ENCODE measurements at regions not wholly inside any gene's neighbourhood (a gene's known extent, or its start where the extent isn't known, plus 50 kb on each side); places are given as distances from the start of the nearest gene placed in this dataset.

DNA sequence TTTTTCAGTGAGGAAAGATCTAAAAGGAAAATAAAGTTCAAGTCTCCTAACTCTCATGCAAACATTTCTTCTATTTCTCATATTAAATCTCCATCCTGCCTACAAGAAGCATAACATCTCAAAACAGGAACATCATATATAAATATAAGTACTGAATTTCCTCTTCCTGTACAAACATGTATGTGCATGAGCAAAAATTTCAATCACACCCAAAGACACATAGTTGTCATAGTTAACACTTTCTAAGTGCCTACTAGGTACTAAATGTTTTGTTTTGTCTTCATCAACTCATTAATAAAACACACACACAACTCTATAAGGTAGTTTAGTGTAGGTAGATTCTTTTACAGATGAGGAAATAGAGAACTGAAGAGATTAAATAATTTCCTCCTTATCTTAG, 237.1 kb upstream of the ADGRL2 start:
- no peak overlapping the region for H3K9ac ChIP-seq (ENCODE audit: low read length in 5 of 5)
- no peaks in the 10 kb centered on the region for H3K4me1 ChIP-seq (ENCODE audit: control insufficient read depth in 5 of 5, insufficient read depth in 5 of 5, low read length in 5 of 5)
- peaks cover 0 to 4% (median 0%) of the 10 kb centered on the region in 5 donors for H3K9me3 ChIP-seq (ENCODE audit: control insufficient read depth in 5 of 5, low read length in 5 of 5)
- no peaks in the 10 kb centered on the region for H3K27me3 ChIP-seq (ENCODE audit: control insufficient read depth in 5 of 5, insufficient read depth in 4 of 5, low read length in 5 of 5)
- H3K4me3 ChIP-seq (ENCODE audit: low read depth in 1 of 5, low read length in 5 of 5), result no peak overlapping the region
- H3K36me3 ChIP-seq (ENCODE audit: control insufficient read depth in 5 of 5, insufficient read depth in 5 of 5, low read length in 5 of 5), result no peaks in the 10 kb centered on the region
- no peak overlapping the region for H3K27ac ChIP-seq (ENCODE audit: low read depth, low read length)

DNA sequence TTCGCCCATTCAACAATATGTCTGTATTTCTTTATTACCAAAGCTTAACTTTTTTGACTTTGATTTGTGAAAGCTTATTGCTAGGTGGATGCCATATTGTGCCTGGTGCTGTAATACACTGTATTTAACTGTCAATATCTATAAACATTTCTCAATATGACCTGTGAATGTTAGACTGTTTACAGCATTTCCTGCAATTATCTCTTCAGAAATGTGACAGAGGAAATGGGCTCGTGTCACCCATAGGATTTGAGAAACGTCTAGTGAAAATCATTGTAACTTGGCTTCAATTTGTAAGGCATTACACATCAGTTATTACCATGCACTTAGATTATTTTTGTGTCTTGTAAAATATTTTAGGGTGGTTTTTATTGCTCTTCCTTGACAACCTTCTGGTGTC, 237.8 kb upstream of the ADGRL2 start:
- Histone ChIP-seq H3K9me3 (ENCODE audit: control insufficient read depth in 5 of 5, low read length in 5 of 5) (peaks cover 0 to 4% (median 0%) of the 10 kb centered on the region in 5 donors), H3K36me3 (ENCODE audit: control insufficient read depth in 5 of 5, insufficient read depth in 5 of 5, low read length in 5 of 5) (no peaks in the 10 kb centered on the region), H3K4me1 (ENCODE audit: control insufficient read depth in 5 of 5, insufficient read depth in 5 of 5, low read length in 5 of 5) (no peaks in the 10 kb centered on the region), H3K27ac (ENCODE audit: low read depth, low read length) (no peak overlapping the region), H3K4me3 (ENCODE audit: low read depth in 1 of 5, low read length in 5 of 5) (no peak overlapping the region), H3K9ac (ENCODE audit: low read length in 5 of 5) (no peak overlapping the region), H3K27me3 (ENCODE audit: control insufficient read depth in 5 of 5, insufficient read depth in 4 of 5, low read length in 5 of 5) (no peaks in the 10 kb centered on the region)

DNA sequence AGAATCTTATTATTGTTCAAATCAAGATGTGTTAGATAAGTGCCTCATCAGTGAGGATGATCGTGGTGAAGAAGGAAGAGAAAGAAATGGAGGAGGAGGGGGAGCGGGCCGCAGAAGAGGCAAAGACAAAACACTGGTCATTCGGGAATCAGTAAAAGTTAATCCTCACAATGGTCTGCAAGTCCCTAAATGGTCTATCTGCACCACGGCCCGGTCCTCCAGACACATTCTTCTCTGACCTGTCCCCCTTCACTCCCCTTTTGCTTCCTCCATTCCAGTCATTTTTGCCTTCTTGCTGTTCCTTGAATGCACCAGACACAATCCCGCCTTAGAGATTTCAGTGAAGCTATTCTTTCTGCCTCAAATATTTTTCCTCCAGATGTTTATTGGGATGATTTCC, 240.1 kb upstream of the ADGRL2 start:
- Histone ChIP-seq H3K9ac (ENCODE audit: low read length in 5 of 5) (no peak overlapping the region), H3K27me3 (ENCODE audit: control insufficient read depth in 5 of 5, insufficient read depth in 4 of 5, low read length in 5 of 5) (no peaks in the 10 kb centered on the region), H3K4me1 (ENCODE audit: control insufficient read depth in 5 of 5, insufficient read depth in 5 of 5, low read length in 5 of 5) (no peaks in the 10 kb centered on the region), H3K4me3 (ENCODE audit: low read depth in 1 of 5, low read length in 5 of 5) (no peak overlapping the region), H3K36me3 (ENCODE audit: control insufficient read depth in 5 of 5, insufficient read depth in 5 of 5, low read length in 5 of 5) (no peaks in the 10 kb centered on the region), H3K9me3 (ENCODE audit: control insufficient read depth in 5 of 5, low read length in 5 of 5) (peaks cover 0 to 4% (median 0%) of the 10 kb centered on the region in 5 donors), H3K27ac (ENCODE audit: low read depth, low read length) (no peak overlapping the region)

DNA sequence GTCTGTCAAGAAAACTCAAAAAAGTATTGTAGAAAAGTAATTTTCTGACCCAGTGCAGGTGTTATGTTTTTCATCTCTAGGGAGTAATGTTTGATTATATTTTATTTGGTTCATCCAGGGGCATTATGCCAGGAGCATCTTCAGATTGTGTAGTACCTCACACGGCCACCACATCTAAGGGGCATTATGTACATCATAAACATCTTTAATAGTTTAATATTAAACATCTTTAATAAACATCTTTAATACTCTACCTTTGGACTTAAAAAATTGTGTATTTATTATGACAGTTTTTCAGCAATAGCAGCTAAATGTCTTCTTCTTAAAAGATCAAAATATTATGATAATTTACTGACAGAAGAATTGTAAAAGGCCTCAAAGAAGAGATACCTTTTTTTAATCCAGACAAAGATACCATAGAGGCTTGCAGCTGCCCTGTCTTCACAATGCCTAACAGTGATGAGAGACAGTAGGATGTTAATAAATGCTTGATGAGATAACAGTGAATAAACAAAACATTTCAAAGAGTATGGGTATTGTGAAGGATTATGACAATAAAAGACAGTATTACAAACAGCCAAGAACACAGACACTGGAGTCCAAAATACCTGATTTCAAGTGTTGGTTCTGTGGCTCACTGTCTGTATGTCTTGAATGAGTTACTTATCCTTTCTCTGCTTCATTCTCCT, 240.9 kb upstream of the ADGRL2 start:
- H3K4me3 ChIP-seq (ENCODE audit: low read depth in 1 of 5, low read length in 5 of 5), result no peak overlapping the region
- H3K9me3 ChIP-seq (ENCODE audit: control insufficient read depth in 5 of 5, low read length in 5 of 5), result peaks cover 0 to 4% (median 0%) of the 10 kb centered on the region in 5 donors
- H3K27me3 ChIP-seq (ENCODE audit: control insufficient read depth in 5 of 5, insufficient read depth in 4 of 5, low read length in 5 of 5), result no peaks in the 10 kb centered on the region
- H3K9ac ChIP-seq (ENCODE audit: low read length in 5 of 5), result no peak overlapping the region
- H3K4me1 ChIP-seq (ENCODE audit: control insufficient read depth in 5 of 5, insufficient read depth in 5 of 5, low read length in 5 of 5), result no peaks in the 10 kb centered on the region
- H3K36me3 ChIP-seq (ENCODE audit: control insufficient read depth in 5 of 5, insufficient read depth in 5 of 5, low read length in 5 of 5), result no peaks in the 10 kb centered on the region
- H3K27ac ChIP-seq (ENCODE audit: low read depth, low read length), result no peak overlapping the region

DNA sequence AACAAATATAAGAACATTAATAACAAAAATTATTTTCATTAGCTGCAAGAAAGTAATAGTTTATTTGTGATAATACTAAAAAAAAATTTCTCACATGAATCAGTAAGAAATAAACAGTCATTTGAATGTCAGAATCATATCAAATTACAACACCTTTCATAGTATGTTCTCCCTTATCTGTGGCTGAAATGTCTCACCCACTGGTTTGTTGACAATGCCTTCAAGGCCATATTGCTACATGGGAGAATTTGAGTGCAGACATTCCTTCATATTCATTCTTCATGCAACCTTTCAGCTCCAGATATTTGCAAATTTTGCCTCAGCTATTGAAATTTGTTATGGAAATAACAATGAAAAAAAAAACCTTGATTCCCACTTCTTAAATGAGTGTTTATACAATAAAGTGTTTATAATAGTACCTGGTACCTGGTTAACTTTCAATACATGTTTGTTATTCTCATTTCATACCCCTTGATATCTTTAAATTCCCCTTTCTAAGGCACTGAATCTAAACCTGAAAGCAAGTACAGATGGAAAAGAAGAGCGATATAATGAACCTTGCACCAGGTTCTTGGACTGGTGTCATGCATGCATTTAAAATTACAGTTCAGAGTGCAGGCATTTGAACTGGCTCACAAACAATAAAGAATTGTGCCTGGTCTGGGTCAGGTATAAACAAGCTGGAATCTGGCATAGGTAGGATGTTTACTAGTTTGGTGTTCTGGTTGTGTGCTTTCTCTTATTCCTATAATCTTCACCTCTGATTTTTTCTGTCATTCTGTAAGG, 242.2 kb upstream of the ADGRL2 start:
- no peak overlapping the region for H3K27ac ChIP-seq (ENCODE audit: low read depth, low read length)
- no peak overlapping the region for H3K4me3 ChIP-seq (ENCODE audit: low read depth in 1 of 5, low read length in 5 of 5)

DNA sequence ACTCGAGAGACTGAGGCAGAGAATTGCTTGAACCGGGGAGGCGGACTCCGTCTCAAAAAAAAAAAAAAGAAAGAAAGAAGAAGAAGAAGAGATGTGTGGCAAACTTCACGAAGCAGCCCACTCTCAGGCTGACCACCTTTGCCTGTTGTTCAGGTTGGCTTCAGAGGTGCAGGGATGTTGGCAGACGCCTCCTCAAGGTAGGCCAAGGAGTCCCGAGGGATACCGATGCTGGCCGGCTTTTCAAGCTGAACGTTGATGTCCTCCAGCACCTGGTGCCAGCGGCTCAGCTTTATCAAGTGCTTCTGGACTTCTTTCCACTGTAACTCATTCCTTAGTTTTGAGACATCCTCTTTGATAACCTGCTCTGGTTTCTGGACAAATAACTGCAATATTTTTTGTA, 243.8 kb upstream of the ADGRL2 start:
- Histone ChIP-seq H3K9me3 (ENCODE audit: control insufficient read depth in 5 of 5, low read length in 5 of 5) (no peaks in the 10 kb centered on the region), H3K9ac (ENCODE audit: low read length in 5 of 5) (no peak overlapping the region), H3K27ac (ENCODE audit: low read depth, low read length) (no peak overlapping the region), H3K4me3 (ENCODE audit: low read depth in 1 of 5, low read length in 5 of 5) (no peak overlapping the region), H3K4me1 (ENCODE audit: control insufficient read depth in 5 of 5, insufficient read depth in 5 of 5, low read length in 5 of 5) (no peaks in the 10 kb centered on the region), H3K27me3 (ENCODE audit: control insufficient read depth in 5 of 5, insufficient read depth in 4 of 5, low read length in 5 of 5) (no peaks in the 10 kb centered on the region), H3K36me3 (ENCODE audit: control insufficient read depth in 5 of 5, insufficient read depth in 5 of 5, low read length in 5 of 5) (no peaks in the 10 kb centered on the region)

More for the DNA sequence above, 242.2 kb upstream of the ADGRL2 start:
- no peaks in the 10 kb centered on the region for H3K9me3 ChIP-seq (ENCODE audit: control insufficient read depth in 5 of 5, low read length in 5 of 5)
- no peaks in the 10 kb centered on the region for H3K36me3 ChIP-seq (ENCODE audit: control insufficient read depth in 5 of 5, insufficient read depth in 5 of 5, low read length in 5 of 5)
- H3K4me1 ChIP-seq (ENCODE audit: control insufficient read depth in 5 of 5, insufficient read depth in 5 of 5, low read length in 5 of 5), result no peaks in the 10 kb centered on the region
- H3K9ac ChIP-seq (ENCODE audit: low read length in 5 of 5), result no peak overlapping the region
- H3K27me3 ChIP-seq (ENCODE audit: control insufficient read depth in 5 of 5, insufficient read depth in 4 of 5, low read length in 5 of 5), result no peaks in the 10 kb centered on the region

DNA sequence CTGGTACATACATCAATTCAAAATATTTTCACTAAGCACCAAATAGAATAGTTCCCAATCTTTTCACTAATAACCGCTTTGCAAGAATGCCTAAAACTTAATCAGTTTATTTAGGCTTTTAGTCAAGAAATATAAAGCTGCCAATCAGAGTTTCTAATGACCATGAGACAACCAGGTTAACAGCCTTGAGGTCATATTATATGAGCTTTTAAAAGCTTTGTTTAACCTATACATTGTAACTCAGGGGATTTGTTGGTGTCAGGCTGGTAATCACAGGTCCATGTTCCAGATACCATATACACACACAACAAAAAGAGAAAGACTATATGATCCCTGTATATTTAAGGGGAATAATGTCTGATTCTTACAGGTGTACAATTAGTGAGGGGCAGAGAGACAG, 246.2 kb upstream of the ADGRL2 start:
- no peak overlapping the region for H3K27ac ChIP-seq (ENCODE audit: low read depth, low read length)
- H3K36me3 ChIP-seq (ENCODE audit: control insufficient read depth in 5 of 5, insufficient read depth in 5 of 5, low read length in 5 of 5), result no peaks in the 10 kb centered on the region
- H3K4me3 ChIP-seq (ENCODE audit: low read depth in 1 of 5, low read length in 5 of 5), result no peak overlapping the region
- H3K9me3 ChIP-seq (ENCODE audit: control insufficient read depth in 5 of 5, low read length in 5 of 5), result no peaks in the 10 kb centered on the region
- H3K27me3 ChIP-seq (ENCODE audit: control insufficient read depth in 5 of 5, insufficient read depth in 4 of 5, low read length in 5 of 5), result no peaks in the 10 kb centered on the region
- peaks cover 0 to 8% (median 0%) of the 10 kb centered on the region in 5 donors for H3K4me1 ChIP-seq (ENCODE audit: control insufficient read depth in 5 of 5, insufficient read depth in 5 of 5, low read length in 5 of 5)
- no peak overlapping the region for H3K9ac ChIP-seq (ENCODE audit: low read length in 5 of 5)

DNA sequence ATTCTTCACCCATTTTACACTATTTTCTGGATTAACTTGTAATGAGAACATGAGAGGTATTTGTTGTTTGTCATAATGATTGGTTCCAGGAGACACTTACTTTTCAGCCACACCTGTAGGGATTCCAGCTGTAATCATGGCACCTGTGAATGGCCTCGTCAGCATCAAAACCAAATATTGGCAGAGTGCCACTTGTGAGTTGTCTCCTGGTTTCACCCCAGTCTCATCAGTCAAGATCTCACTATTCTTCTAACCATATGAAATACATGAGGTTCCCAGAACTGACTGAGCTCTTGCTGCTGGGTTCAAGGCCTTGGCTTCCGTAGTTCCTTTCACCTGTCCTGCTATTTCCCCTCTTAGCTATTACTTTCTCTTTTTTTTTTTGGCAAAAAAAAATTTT, 246.6 kb upstream of the ADGRL2 start:
- H3K27ac ChIP-seq (ENCODE audit: low read depth, low read length), result no peak overlapping the region
- H3K36me3 ChIP-seq (ENCODE audit: control insufficient read depth in 5 of 5, insufficient read depth in 5 of 5, low read length in 5 of 5), result no peaks in the 10 kb centered on the region
- no peaks in the 10 kb centered on the region for H3K9me3 ChIP-seq (ENCODE audit: control insufficient read depth in 5 of 5, low read length in 5 of 5)
- no peaks in the 10 kb centered on the region for H3K27me3 ChIP-seq (ENCODE audit: control insufficient read depth in 5 of 5, insufficient read depth in 4 of 5, low read length in 5 of 5)
- H3K9ac ChIP-seq (ENCODE audit: low read length in 5 of 5), result no peak overlapping the region
- peaks cover 0 to 8% (median 0%) of the 10 kb centered on the region in 5 donors for H3K4me1 ChIP-seq (ENCODE audit: control insufficient read depth in 5 of 5, insufficient read depth in 5 of 5, low read length in 5 of 5)
- no peak overlapping the region for H3K4me3 ChIP-seq (ENCODE audit: low read depth in 1 of 5, low read length in 5 of 5)

DNA sequence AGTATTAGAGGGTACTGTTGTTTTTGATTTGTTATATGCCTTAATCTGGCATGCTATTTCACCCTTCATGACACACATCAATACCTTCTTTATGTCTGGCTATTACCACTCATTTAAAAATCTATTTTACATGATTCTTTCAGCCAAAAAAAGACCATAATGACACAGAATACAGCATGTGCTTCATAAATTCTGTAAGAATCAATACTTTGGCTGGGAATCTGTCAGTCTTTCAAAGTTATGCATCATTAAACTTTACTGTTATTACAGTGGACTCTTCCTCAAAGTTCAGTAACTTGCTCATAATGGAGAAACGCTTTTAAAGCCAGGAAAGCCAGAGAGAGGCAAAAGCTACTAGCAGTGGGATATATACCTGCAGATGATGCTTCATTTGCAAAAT, 247.2 kb upstream of the ADGRL2 start:
- Histone ChIP-seq H3K4me1 (ENCODE audit: control insufficient read depth in 5 of 5, insufficient read depth in 5 of 5, low read length in 5 of 5) (peaks cover 0 to 8% (median 0%) of the 10 kb centered on the region in 5 donors), H3K9me3 (ENCODE audit: control insufficient read depth in 5 of 5, low read length in 5 of 5) (no peaks in the 10 kb centered on the region), H3K27me3 (ENCODE audit: control insufficient read depth in 5 of 5, insufficient read depth in 4 of 5, low read length in 5 of 5) (no peaks in the 10 kb centered on the region), H3K36me3 (ENCODE audit: control insufficient read depth in 5 of 5, insufficient read depth in 5 of 5, low read length in 5 of 5) (no peaks in the 10 kb centered on the region), H3K9ac (ENCODE audit: low read length in 5 of 5) (no peak overlapping the region), H3K27ac (ENCODE audit: low read depth, low read length) (no peak overlapping the region), H3K4me3 (ENCODE audit: low read depth in 1 of 5, low read length in 5 of 5) (no peak overlapping the region)

DNA sequence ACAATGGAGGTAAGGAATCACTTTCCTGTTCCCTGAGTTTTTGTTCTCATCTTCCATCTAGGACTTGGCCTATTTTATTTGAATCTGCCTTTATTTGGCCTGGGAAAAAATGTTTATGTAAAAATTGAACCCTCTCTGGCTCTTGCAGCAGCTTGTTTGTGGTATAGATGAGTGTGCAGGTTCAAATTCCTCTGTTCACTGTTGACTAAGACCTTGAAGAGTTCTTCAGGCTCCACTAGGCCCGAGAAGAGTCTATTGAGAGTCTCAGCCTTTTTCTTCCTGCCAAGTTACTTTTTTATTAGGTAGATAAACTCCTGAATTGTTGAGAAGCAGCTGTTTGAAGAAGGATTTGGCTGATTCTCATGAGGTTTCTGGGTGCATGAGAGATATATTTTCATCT, 248.8 kb upstream of the ADGRL2 start:
- Histone ChIP-seq H3K36me3 (ENCODE audit: control insufficient read depth in 5 of 5, insufficient read depth in 5 of 5, low read length in 5 of 5) (no peaks in the 10 kb centered on the region), H3K4me3 (ENCODE audit: low read depth in 1 of 5, low read length in 5 of 5) (no peak overlapping the region), H3K4me1 (ENCODE audit: control insufficient read depth in 5 of 5, insufficient read depth in 5 of 5, low read length in 5 of 5) (peaks cover 0 to 8% (median 0%) of the 10 kb centered on the region in 5 donors), H3K9me3 (ENCODE audit: control insufficient read depth in 5 of 5, low read length in 5 of 5) (no peaks in the 10 kb centered on the region), H3K27ac (ENCODE audit: low read depth, low read length) (no peak overlapping the region), H3K27me3 (ENCODE audit: control insufficient read depth in 5 of 5, insufficient read depth in 4 of 5, low read length in 5 of 5) (no peaks in the 10 kb centered on the region), H3K9ac (ENCODE audit: low read length in 5 of 5) (no peak overlapping the region)
